ENCODE measurements at regions not wholly inside any gene's neighbourhood (a gene's known extent, or its start where the extent isn't known, plus 50 kb on each side); places are given as distances from the start of the nearest gene placed in this dataset.

GRCh38 chr15:66848116-66848515 lies 146.1 kb downstream of the SMAD6 start:
- Mint-ChIP-seq H3K27ac (no peak overlapping the region), H3K4me3 (no peak overlapping the region), H3K36me3 (no peaks in the 10 kb centered on the region), H3K9me3 (no peaks in the 10 kb centered on the region), H3K4me1 (peaks cover 11% of the 10 kb centered on the region), H3K27me3 (ENCODE audit: low read depth) (peaks cover 29% of the 10 kb centered on the region)
- CTCF ChIA-PET, result no interaction called here
- POLR2A ChIA-PET, result no interaction called here
- TF ChIP-seq TP53 (CRISPR knock-in tag; IDR thresholded peaks at IDR 0.05) (no peak), USF1 (CRISPR knock-in tag; IDR thresholded peaks at IDR 0.05) (no peak), HMGA2 (CRISPR knock-in tag; IDR thresholded peaks at IDR 0.05) (no peak), GTF2I (CRISPR knock-in tag; conservative IDR thresholded peaks at IDR 0.05) (no peak), ZNF219 (CRISPR knock-in tag; IDR thresholded peaks at IDR 0.05; ENCODE audit: borderline replicate concordance) (no peak), E2F5 (CRISPR knock-in tag; IDR thresholded peaks at IDR 0.05) (no peak)
- ATAC-seq (no peak), DNase-seq (ENCODE audit: low spot score) (no peak)

GRCh38 chr15:66848686-66849392 lies 146.8 kb downstream of the SMAD6 start:
- ATAC-seq (no peak), DNase-seq (ENCODE audit: low spot score) (no peak)
- CTCF ChIA-PET, result no interaction called here
- no peaks in the 10 kb centered on the region for H3K36me3 Mint-ChIP-seq
- no peaks in the 10 kb centered on the region for H3K9me3 Mint-ChIP-seq
- H3K4me3 Mint-ChIP-seq, result no peak overlapping the region
- no peak overlapping the region for H3K27ac Mint-ChIP-seq
- peaks cover 10% of the 10 kb centered on the region for H3K4me1 Mint-ChIP-seq
- POLR2A ChIA-PET, result no interaction called here
- H3K27me3 Mint-ChIP-seq (ENCODE audit: low read depth), result peaks cover 24% of the 10 kb centered on the region
- TF ChIP-seq JUN (CRISPR knock-in tag; IDR thresholded peaks at IDR 0.05), result no peak

- no peak overlapping the region for H3K4me3 Mint-ChIP-seq
- peaks cover 19% of the 10 kb centered on the region for H3K27me3 Mint-ChIP-seq (ENCODE audit: low read depth)
- CTCF ChIA-PET, result interaction anchor here (3.6 kb wide), 1 partner anchor 145 kb away, joined by 69 read pairs; the partner anchor contains the start of gene SMAD6
- POLR2A ChIA-PET, result interaction anchor here (0.6 kb wide), 1 partner anchor 130 kb away, joined by 3 read pairs; no protein-coding TSS in a partner anchor
- TF ChIP-seq ZNF263 (CRISPR knock-in tag; IDR thresholded peaks at IDR 0.05; ENCODE audit: low read depth), result no peak
- no peak for TF ChIP-seq NR2C2 (CRISPR knock-in tag; IDR thresholded peaks at IDR 0.05)
- TF ChIP-seq ARID4B (CRISPR knock-in tag; IDR thresholded peaks at IDR 0.05; ENCODE audit: borderline replicate concordance), result no peak
- TF ChIP-seq ZNF425 (CRISPR knock-in tag; conservative IDR thresholded peaks at IDR 0.05), result no peak
- TF ChIP-seq FOXK1 (CRISPR knock-in tag; IDR thresholded peaks at IDR 0.05), result no peak
- TF ChIP-seq IRF1 (CRISPR knock-in tag; IDR thresholded peaks at IDR 0.05), result no peak
- no peak overlapping the region for H3K27ac Mint-ChIP-seq
- no peak for DNase-seq (ENCODE audit: low spot score)
- no peak for ATAC-seq
- H3K4me1 Mint-ChIP-seq, result peaks cover 14% of the 10 kb centered on the region
- H3K36me3 Mint-ChIP-seq, result no peaks in the 10 kb centered on the region
- H3K9me3 Mint-ChIP-seq, result no peaks in the 10 kb centered on the region
Observed at GRCh38 chr15:66849393-66849745, 147.3 kb downstream of the SMAD6 start.
